Panc1 (cell line): ENCODE measurements at regions not wholly inside any gene's neighbourhood (a gene's known extent, or its start where the extent isn't known, plus 50 kb on each side); places are given as distances from the start of the nearest gene placed in this dataset.

ENCODE experiments used
- ATAC-seq: fragments of 200-7000 bp; cut with Tn5 transposase; 2 replicates; pipeline ENCODE4 v1.9.1; 2020; ENCODE audit warnings: mild to moderate bottlenecking, moderate library complexity
- BruUV-seq: library from RNA; stranded (reverse); fragments of 400-500 nt; replicated peaks from 2 replicates; lab custom pipeline; 2021; lab: Mats Ljungman, UMichigan
- CTCF ChIA-PET: fragments of 300-600 bp; sonication (Branson Sonifier 250); formaldehyde crosslinking; loops from one replicate; lab custom pipeline; 2022; ENCODE audit warnings: antibody characterized with exemption; lab: Charles Lee
- POLR2A ChIA-PET: fragments of 300-600 bp; sonication (Branson Sonifier 250); formaldehyde crosslinking; loops from one replicate; lab custom pipeline; 2022; ENCODE audit warnings: antibody characterized with exemption; lab: Charles Lee
- DNase-seq: peaks from one replicate; pipeline ENCODE4 v3.0.0-alpha.2; 2010; ENCODE audit warnings: low read depth, low spot score
- H3K27ac ChIP-seq: 2 replicates; pipeline ENCODE4 v1.5.1; 2011; ENCODE audit warnings: mild to moderate bottlenecking, low read length, inconsistent platforms
- H3K27me3 ChIP-seq: fragments of 200-500 bp; sonication (Bioruptor generic); 2 replicates; pipeline ENCODE4 v1.6.0; 2014; ENCODE audit warnings: low read length, inconsistent platforms; ENCODE audit not compliant: control insufficient read depth, insufficient read depth
- H3K36me3 ChIP-seq: fragments of 200-500 bp; sonication (Bioruptor generic); 2 replicates; pipeline ENCODE4 v1.5.1; 2014; ENCODE audit warnings: inconsistent platforms, mild to moderate bottlenecking, low read length, moderate library complexity; ENCODE audit not compliant: control insufficient read depth, insufficient read depth
- H3K4me1 ChIP-seq: 2 replicates; pipeline ENCODE4 v1.5.1; 2011; ENCODE audit warnings: inconsistent platforms, mild to moderate bottlenecking, low read length, moderate library complexity; ENCODE audit not compliant: control insufficient read depth, insufficient read depth
- H3K4me3 ChIP-seq, 2 experiments: 2 replicates each; pipeline ENCODE4 v1.5.1; 2011 to 2012; ENCODE audit warnings: low read depth in 2 of 2, low read length in 2 of 2, mild to moderate bottlenecking in 2 of 2, inconsistent platforms in 1 of 2, moderate library complexity in 1 of 2
- H3K9me3 ChIP-seq: fragments of 200-500 bp; sonication (Bioruptor generic); 2 replicates; pipeline ENCODE4 v1.5.1; 2014; ENCODE audit warnings: low read depth, mild to moderate bottlenecking, inconsistent platforms, low read length, moderate library complexity; ENCODE audit not compliant: control insufficient read depth, insufficient read depth
- POLR2AphosphoS5 ChIP-seq: IDR thresholded peaks from 2 replicates; pipeline ENCODE4 v1.6.1; 2012; ENCODE audit warnings: mild to moderate bottlenecking, low read depth, low read length, moderate library complexity
- REST ChIP-seq, 2 experiments: IDR thresholded peaks; 2 replicates each; pipeline ENCODE4 v1.6.1; 2011 to 2012; ENCODE audit warnings: low read depth in 2 of 2, control low read depth in 1 of 2, low read length in 1 of 2, mild to moderate bottlenecking in 1 of 2, moderate library complexity in 1 of 2; ENCODE audit not compliant: insufficient read depth in 1 of 2
- SIN3A ChIP-seq: IDR thresholded peaks from 2 replicates; pipeline ENCODE4 v1.6.1; 2012; ENCODE audit warnings: low read depth, mild to moderate bottlenecking, low read length, moderate library complexity, borderline replicate concordance; ENCODE audit not compliant: insufficient read depth
- TCF7L2 ChIP-seq: IDR thresholded peaks from 2 replicates; pipeline ENCODE4 v1.6.1; 2011; ENCODE audit warnings: mild to moderate bottlenecking, low read depth, low read length, inconsistent platforms
- in situ Hi-C: cut with HindIII; loops from 2 replicates; pipeline ENCODE4 v1.10.0; 2016; ENCODE audit warnings: low sequenced_read_pairs, low pct_unique_long_range_greater_than_20kb
- intact Hi-C: fragments of 100-400 bp; cut with micrococcal nuclease; formaldehyde crosslinking; loops from one replicate; pipeline ENCODE4 v1.10.0; 2022; ENCODE audit not compliant: unreplicated experiment
- TF ChIP-seq, protein P1 (sequence below): fragments of 450-650 bp; IDR thresholded peaks from 2 replicates; pipeline ENCODE4 v1.5.1; 2017; ENCODE audit warnings: mild to moderate bottlenecking

DNA sequence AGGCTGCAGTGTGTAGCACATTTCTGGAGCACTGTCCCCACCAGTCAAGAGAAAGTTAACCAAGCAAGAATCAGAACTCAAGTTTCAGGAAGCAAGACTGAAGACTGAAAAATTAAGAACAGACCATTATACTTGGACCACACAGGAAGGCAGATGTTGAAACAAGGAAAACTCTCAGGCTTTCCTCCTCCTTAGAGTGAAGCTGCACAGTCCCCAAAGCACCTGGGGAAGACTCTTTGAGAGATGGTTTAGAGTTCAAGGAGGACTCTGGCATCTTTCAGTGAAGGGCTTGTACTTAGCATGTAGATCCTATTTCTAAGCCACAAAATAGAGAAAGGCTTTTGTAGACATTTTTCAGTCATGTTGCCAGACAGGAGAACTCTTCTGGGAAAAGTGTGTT, 113.7 kb upstream of the KCTD3 start:
- no peaks in the 10 kb centered on the region for H3K4me1 ChIP-seq
- POLR2A ChIA-PET = no interaction called here

DNA sequence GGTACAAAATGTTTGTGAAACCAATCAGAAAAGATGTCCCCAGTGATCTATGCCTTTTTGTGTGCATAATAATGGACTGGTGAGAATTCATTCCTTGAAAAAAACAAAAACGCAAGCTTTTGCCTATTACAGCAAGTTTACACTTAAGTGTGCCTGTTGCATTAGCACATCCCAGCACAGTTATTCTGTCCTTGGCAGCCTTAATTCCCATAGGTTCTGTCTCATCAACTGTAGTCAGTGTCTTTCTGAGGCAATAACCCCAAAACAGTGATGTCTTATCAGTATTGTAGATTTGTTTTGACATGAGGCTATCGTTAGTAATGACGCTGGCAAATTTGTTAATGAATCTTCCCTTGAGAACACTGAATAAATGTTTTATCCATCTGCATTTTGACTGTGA, 109.9 kb upstream of the KCTD3 start:
- H3K4me3 ChIP-seq = no peak overlapping the region
- ATAC-seq (no peak), DNase-seq (no peak)
- TF ChIP-seq TCF7L2 = no peak
- no peaks in the 10 kb centered on the region for H3K9me3 ChIP-seq
- ChIA-PET CTCF (no interaction called here), POLR2A (no interaction called here)
- H3K27me3 ChIP-seq = no peaks in the 10 kb centered on the region
- in situ Hi-C loops (no loop called here), intact Hi-C loops (no loop called here)
- no peaks in the 10 kb centered on the region for H3K36me3 ChIP-seq
- BruUV-seq = no TSS peak
- no peak overlapping the region for H3K27ac ChIP-seq
- no peaks in the 10 kb centered on the region for H3K4me1 ChIP-seq

More for the DNA sequence above, 113.7 kb upstream of the KCTD3 start:
- Histone ChIP-seq H3K36me3 (no peaks in the 10 kb centered on the region), H3K27me3 (no peaks in the 10 kb centered on the region), H3K27ac (no peak overlapping the region), H3K4me3 (no peak overlapping the region), H3K9me3 (no peaks in the 10 kb centered on the region)
- intact Hi-C loops (no loop called here), in situ Hi-C loops (no loop called here)
- no peak for TF ChIP-seq TCF7L2
- TF ChIP-seq POLR2AphosphoS5 = no peak
- TF ChIP-seq, protein P1, sequence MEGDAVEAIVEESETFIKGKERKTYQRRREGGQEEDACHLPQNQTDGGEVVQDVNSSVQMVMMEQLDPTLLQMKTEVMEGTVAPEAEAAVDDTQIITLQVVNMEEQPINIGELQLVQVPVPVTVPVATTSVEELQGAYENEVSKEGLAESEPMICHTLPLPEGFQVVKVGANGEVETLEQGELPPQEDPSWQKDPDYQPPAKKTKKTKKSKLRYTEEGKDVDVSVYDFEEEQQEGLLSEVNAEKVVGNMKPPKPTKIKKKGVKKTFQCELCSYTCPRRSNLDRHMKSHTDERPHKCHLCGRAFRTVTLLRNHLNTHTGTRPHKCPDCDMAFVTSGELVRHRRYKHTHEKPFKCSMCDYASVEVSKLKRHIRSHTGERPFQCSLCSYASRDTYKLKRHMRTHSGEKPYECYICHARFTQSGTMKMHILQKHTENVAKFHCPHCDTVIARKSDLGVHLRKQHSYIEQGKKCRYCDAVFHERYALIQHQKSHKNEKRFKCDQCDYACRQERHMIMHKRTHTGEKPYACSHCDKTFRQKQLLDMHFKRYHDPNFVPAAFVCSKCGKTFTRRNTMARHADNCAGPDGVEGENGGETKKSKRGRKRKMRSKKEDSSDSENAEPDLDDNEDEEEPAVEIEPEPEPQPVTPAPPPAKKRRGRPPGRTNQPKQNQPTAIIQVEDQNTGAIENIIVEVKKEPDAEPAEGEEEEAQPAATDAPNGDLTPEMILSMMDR = no peak
- no peak for TF ChIP-seq SIN3A
- no peak for TF ChIP-seq REST (IDR thresholded peaks at IDR 0.05; ENCODE audit: insufficient read depth in 1 of 2, low read depth in 2 of 2, low read length in 1 of 2)
- BruUV-seq = no TSS peak
- DNase-seq (no peak), ATAC-seq (no peak)
- CTCF ChIA-PET = no interaction called here

DNA sequence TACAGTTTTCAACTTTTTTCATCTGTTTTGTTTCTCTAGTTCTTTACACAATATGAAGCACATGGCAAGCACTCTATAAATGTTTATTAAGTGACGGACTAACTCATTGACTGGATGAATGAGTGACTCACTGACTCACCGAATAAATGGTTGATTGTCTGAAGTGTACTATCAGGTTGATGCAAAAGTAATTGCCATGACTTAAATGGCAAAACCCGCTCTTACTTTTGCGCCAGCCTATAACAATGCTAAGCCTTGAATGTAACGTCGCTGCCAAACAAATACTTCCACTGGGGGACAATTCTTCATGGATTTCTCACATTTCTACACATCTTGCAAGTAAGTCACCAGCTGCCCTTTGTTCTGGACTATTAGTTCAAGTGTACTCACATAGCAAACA, 109.0 kb upstream of the KCTD3 start:
- no peak overlapping the region for H3K4me3 ChIP-seq
- BruUV-seq = no TSS peak
- H3K27me3 ChIP-seq = no peaks in the 10 kb centered on the region
- no peaks in the 10 kb centered on the region for H3K36me3 ChIP-seq
- POLR2A ChIA-PET = no interaction called here
- in situ Hi-C loops = no loop called here
- no peaks in the 10 kb centered on the region for H3K9me3 ChIP-seq
- CTCF ChIA-PET = no interaction called here
- TF ChIP-seq POLR2AphosphoS5 (no peak), REST (IDR thresholded peaks at IDR 0.05; ENCODE audit: insufficient read depth in 1 of 2, low read depth in 2 of 2, low read length in 1 of 2) (no peak), TCF7L2 (no peak), SIN3A (no peak)
- TF ChIP-seq, protein P1 = no peak
- intact Hi-C loops = no loop called here
- ATAC-seq (no peak), DNase-seq (no peak)
- H3K4me1 ChIP-seq = no peaks in the 10 kb centered on the region
- no peak overlapping the region for H3K27ac ChIP-seq
